ENCODE measurements at regions not wholly inside any gene's neighbourhood (a gene's known extent, or its start where the extent isn't known, plus 50 kb on each side); places are given as distances from the start of the nearest gene placed in this dataset.

GRCh38 chr3:34920806-34921205 is 718.5 kb upstream of the ARPP21 start:
- H3K4me3 ChIP-seq (ENCODE audit: control insufficient read depth in 1 of 7, extremely low read depth in 1 of 7, insufficient read depth in 4 of 7, low read depth in 2 of 7, low read length in 6 of 7) = no peak overlapping the region
- ChIA-PET CTCF (no interaction called here), POLR2A (no interaction called here)
- DNase-seq = no peak
- H3K27ac ChIP-seq (ENCODE audit: insufficient read depth in 1 of 2, low read depth in 1 of 2, low read length in 2 of 2, poor library complexity in 1 of 2, severe bottlenecking in 2 of 2) = no peak overlapping the region
- H3K27me3 ChIP-seq (replicated peaks in 2 of 5; ENCODE audit: control insufficient read depth in 4 of 5, insufficient read depth in 5 of 5, low read length in 4 of 5) = no peaks in the 10 kb centered on the region
- H3K36me3 ChIP-seq (ENCODE audit: control insufficient read depth in 4 of 4, insufficient read depth in 4 of 4, low read length in 3 of 4) = no peaks in the 10 kb centered on the region
- H3K4me1 ChIP-seq (ENCODE audit: control extremely low read depth in 1 of 4, control insufficient read depth in 4 of 4, insufficient read depth in 4 of 4, low read length in 3 of 4) = no peaks in the 10 kb centered on the region
- no peaks in the 10 kb centered on the region for H3K9me3 ChIP-seq (ENCODE audit: control extremely low read depth in 1 of 5, control insufficient read depth in 4 of 5, insufficient read depth in 2 of 5, low read depth in 1 of 5, low read length in 4 of 5)

GRCh38 chr3:34924961-34925360 is 714.4 kb upstream of the ARPP21 start:
- ChIA-PET POLR2A (no interaction called here), CTCF (no interaction called here)
- no peaks in the 10 kb centered on the region for H3K36me3 ChIP-seq (ENCODE audit: control insufficient read depth in 4 of 4, insufficient read depth in 4 of 4, low read length in 3 of 4)

GRCh38 chr3:34925851-34926250 is 713.5 kb upstream of the ARPP21 start:
- Histone ChIP-seq H3K4me3 (ENCODE audit: control insufficient read depth in 1 of 7, extremely low read depth in 1 of 7, insufficient read depth in 4 of 7, low read depth in 2 of 7, low read length in 6 of 7) (no peak overlapping the region), H3K36me3 (ENCODE audit: control insufficient read depth in 4 of 4, insufficient read depth in 4 of 4, low read length in 3 of 4) (no peaks in the 10 kb centered on the region), H3K27ac (ENCODE audit: insufficient read depth in 1 of 2, low read depth in 1 of 2, low read length in 2 of 2, poor library complexity in 1 of 2, severe bottlenecking in 2 of 2) (no peak overlapping the region), H3K4me1 (ENCODE audit: control extremely low read depth in 1 of 4, control insufficient read depth in 4 of 4, insufficient read depth in 4 of 4, low read length in 3 of 4) (no peaks in the 10 kb centered on the region), H3K27me3 (replicated peaks in 2 of 5; ENCODE audit: control insufficient read depth in 4 of 5, insufficient read depth in 5 of 5, low read length in 4 of 5) (no peaks in the 10 kb centered on the region), H3K9me3 (ENCODE audit: control extremely low read depth in 1 of 5, control insufficient read depth in 4 of 5, insufficient read depth in 2 of 5, low read depth in 1 of 5, low read length in 4 of 5) (no peaks in the 10 kb centered on the region)
- DNase-seq = no peak
- CTCF ChIA-PET = no interaction called here
- no CpG with 5 or more reads among the region's 1 CpG for WGBS (ENCODE audit: insufficient coverage)
- POLR2A ChIA-PET = no interaction called here

More at GRCh38 chr3:34924961-34925360, 714.4 kb upstream of the ARPP21 start:
- Histone ChIP-seq H3K27me3 (replicated peaks in 2 of 5; ENCODE audit: control insufficient read depth in 4 of 5, insufficient read depth in 5 of 5, low read length in 4 of 5) (no peaks in the 10 kb centered on the region), H3K9me3 (ENCODE audit: control extremely low read depth in 1 of 5, control insufficient read depth in 4 of 5, insufficient read depth in 2 of 5, low read depth in 1 of 5, low read length in 4 of 5) (no peaks in the 10 kb centered on the region), H3K27ac (ENCODE audit: insufficient read depth in 1 of 2, low read depth in 1 of 2, low read length in 2 of 2, poor library complexity in 1 of 2, severe bottlenecking in 2 of 2) (no peak overlapping the region), H3K4me3 (ENCODE audit: control insufficient read depth in 1 of 7, extremely low read depth in 1 of 7, insufficient read depth in 4 of 7, low read depth in 2 of 7, low read length in 6 of 7) (no peak overlapping the region), H3K4me1 (ENCODE audit: control extremely low read depth in 1 of 4, control insufficient read depth in 4 of 4, insufficient read depth in 4 of 4, low read length in 3 of 4) (no peaks in the 10 kb centered on the region)
- DNase-seq = no peak
- 100% methylated on average over 1 of the region's 2 CpGs for WGBS (ENCODE audit: insufficient coverage)

- ChIA-PET CTCF (interaction anchor here (1.1 kb wide), 2 partner anchors 10 to 12 kb away, joined by 3 read pairs; no protein-coding TSS in a partner anchor), POLR2A (no interaction called here)
- Histone ChIP-seq H3K4me3 (ENCODE audit: control insufficient read depth in 1 of 7, extremely low read depth in 1 of 7, insufficient read depth in 4 of 7, low read depth in 2 of 7, low read length in 6 of 7) (no peak overlapping the region), H3K9me3 (ENCODE audit: control extremely low read depth in 1 of 5, control insufficient read depth in 4 of 5, insufficient read depth in 2 of 5, low read depth in 1 of 5, low read length in 4 of 5) (no peaks in the 10 kb centered on the region), H3K27me3 (replicated peaks in 2 of 5; ENCODE audit: control insufficient read depth in 4 of 5, insufficient read depth in 5 of 5, low read length in 4 of 5) (no peaks in the 10 kb centered on the region), H3K27ac (ENCODE audit: insufficient read depth in 1 of 2, low read depth in 1 of 2, low read length in 2 of 2, poor library complexity in 1 of 2, severe bottlenecking in 2 of 2) (no peak overlapping the region), H3K4me1 (ENCODE audit: control extremely low read depth in 1 of 4, control insufficient read depth in 4 of 4, insufficient read depth in 4 of 4, low read length in 3 of 4) (no peaks in the 10 kb centered on the region), H3K36me3 (ENCODE audit: control insufficient read depth in 4 of 4, insufficient read depth in 4 of 4, low read length in 3 of 4) (no peaks in the 10 kb centered on the region)
- no peak for DNase-seq
These were observed 710.3 kb upstream of the ARPP21 start for GRCh38 chr3:34929036-34929435.

- Histone ChIP-seq H3K27me3 (replicated peaks in 2 of 5; ENCODE audit: control insufficient read depth in 4 of 5, insufficient read depth in 5 of 5, low read length in 4 of 5) (no peaks in the 10 kb centered on the region), H3K4me1 (ENCODE audit: control extremely low read depth in 1 of 4, control insufficient read depth in 4 of 4, insufficient read depth in 4 of 4, low read length in 3 of 4) (no peaks in the 10 kb centered on the region), H3K27ac (ENCODE audit: insufficient read depth in 1 of 2, low read depth in 1 of 2, low read length in 2 of 2, poor library complexity in 1 of 2, severe bottlenecking in 2 of 2) (no peak overlapping the region), H3K9me3 (ENCODE audit: control extremely low read depth in 1 of 5, control insufficient read depth in 4 of 5, insufficient read depth in 2 of 5, low read depth in 1 of 5, low read length in 4 of 5) (no peaks in the 10 kb centered on the region), H3K36me3 (ENCODE audit: control insufficient read depth in 4 of 4, insufficient read depth in 4 of 4, low read length in 3 of 4) (no peaks in the 10 kb centered on the region), H3K4me3 (ENCODE audit: control insufficient read depth in 1 of 7, extremely low read depth in 1 of 7, insufficient read depth in 4 of 7, low read depth in 2 of 7, low read length in 6 of 7) (no peak overlapping the region)
- ChIA-PET CTCF (no interaction called here), POLR2A (no interaction called here)
- no peak for DNase-seq
These were observed 704.7 kb upstream of the ARPP21 start for GRCh38 chr3:34934660-34935059.

- POLR2A ChIA-PET = no interaction called here
These were observed 700.5 kb upstream of the ARPP21 start for GRCh38 chr3:34938784-34939183.

GRCh38 chr3:34942256-34942655 is 697.1 kb upstream of the ARPP21 start:
- no peaks in the 10 kb centered on the region for H3K36me3 ChIP-seq (ENCODE audit: control insufficient read depth in 4 of 4, insufficient read depth in 4 of 4, low read length in 3 of 4)
- no peaks in the 10 kb centered on the region for H3K4me1 ChIP-seq (ENCODE audit: control extremely low read depth in 1 of 4, control insufficient read depth in 4 of 4, insufficient read depth in 4 of 4, low read length in 3 of 4)
- CTCF ChIA-PET = no interaction called here
- no peak overlapping the region for H3K27ac ChIP-seq (ENCODE audit: insufficient read depth in 1 of 2, low read depth in 1 of 2, low read length in 2 of 2, poor library complexity in 1 of 2, severe bottlenecking in 2 of 2)
- H3K9me3 ChIP-seq (ENCODE audit: control extremely low read depth in 1 of 5, control insufficient read depth in 4 of 5, insufficient read depth in 2 of 5, low read depth in 1 of 5, low read length in 4 of 5) = peaks cover 0 to 1% (median 0%) of the 10 kb centered on the region in 5 experiments
- POLR2A ChIA-PET = no interaction called here
- H3K4me3 ChIP-seq (ENCODE audit: control insufficient read depth in 1 of 7, extremely low read depth in 1 of 7, insufficient read depth in 4 of 7, low read depth in 2 of 7, low read length in 6 of 7) = no peak overlapping the region
- H3K27me3 ChIP-seq (replicated peaks in 2 of 5; ENCODE audit: control insufficient read depth in 4 of 5, insufficient read depth in 5 of 5, low read length in 4 of 5) = no peaks in the 10 kb centered on the region
- DNase-seq = no peak

More at GRCh38 chr3:34938784-34939183, 700.5 kb upstream of the ARPP21 start:
- no peak for DNase-seq
- no CpG with 5 or more reads among the region's 1 CpG for WGBS (ENCODE audit: insufficient coverage)
- H3K27ac ChIP-seq (ENCODE audit: insufficient read depth in 1 of 2, low read depth in 1 of 2, low read length in 2 of 2, poor library complexity in 1 of 2, severe bottlenecking in 2 of 2) = no peak overlapping the region
- no peak overlapping the region for H3K4me3 ChIP-seq (ENCODE audit: control insufficient read depth in 1 of 7, extremely low read depth in 1 of 7, insufficient read depth in 4 of 7, low read depth in 2 of 7, low read length in 6 of 7)
- CTCF ChIA-PET = interaction anchor here (1.2 kb wide), 1 partner anchor 10 kb away, joined by 3 read pairs; no protein-coding TSS in a partner anchor
- no peaks in the 10 kb centered on the region for H3K9me3 ChIP-seq (ENCODE audit: control extremely low read depth in 1 of 5, control insufficient read depth in 4 of 5, insufficient read depth in 2 of 5, low read depth in 1 of 5, low read length in 4 of 5)
- no peaks in the 10 kb centered on the region for H3K27me3 ChIP-seq (replicated peaks in 2 of 5; ENCODE audit: control insufficient read depth in 4 of 5, insufficient read depth in 5 of 5, low read length in 4 of 5)
- H3K4me1 ChIP-seq (ENCODE audit: control extremely low read depth in 1 of 4, control insufficient read depth in 4 of 4, insufficient read depth in 4 of 4, low read length in 3 of 4) = no peaks in the 10 kb centered on the region
- no peaks in the 10 kb centered on the region for H3K36me3 ChIP-seq (ENCODE audit: control insufficient read depth in 4 of 4, insufficient read depth in 4 of 4, low read length in 3 of 4)

GRCh38 chr3:34947834-34948233 is 691.5 kb upstream of the ARPP21 start:
- Histone ChIP-seq H3K27ac (ENCODE audit: insufficient read depth in 1 of 2, low read depth in 1 of 2, low read length in 2 of 2, poor library complexity in 1 of 2, severe bottlenecking in 2 of 2) (no peak overlapping the region), H3K27me3 (replicated peaks in 2 of 5; ENCODE audit: control insufficient read depth in 4 of 5, insufficient read depth in 5 of 5, low read length in 4 of 5) (no peaks in the 10 kb centered on the region), H3K4me3 (ENCODE audit: control insufficient read depth in 1 of 7, extremely low read depth in 1 of 7, insufficient read depth in 4 of 7, low read depth in 2 of 7, low read length in 6 of 7) (no peak overlapping the region), H3K9me3 (ENCODE audit: control extremely low read depth in 1 of 5, control insufficient read depth in 4 of 5, insufficient read depth in 2 of 5, low read depth in 1 of 5, low read length in 4 of 5) (peaks cover 0 to 1% (median 0%) of the 10 kb centered on the region in 5 experiments), H3K4me1 (ENCODE audit: control extremely low read depth in 1 of 4, control insufficient read depth in 4 of 4, insufficient read depth in 4 of 4, low read length in 3 of 4) (no peaks in the 10 kb centered on the region), H3K36me3 (ENCODE audit: control insufficient read depth in 4 of 4, insufficient read depth in 4 of 4, low read length in 3 of 4) (no peaks in the 10 kb centered on the region)
- ChIA-PET POLR2A (interaction anchor here (0.7 kb wide), 1 partner anchor 56 kb away, joined by 3 read pairs; no protein-coding TSS in a partner anchor), CTCF (no interaction called here)
- DNase-seq = no peak
